ENCODE measurements at regions not wholly inside any gene's neighbourhood (a gene's known extent, or its start where the extent isn't known, plus 50 kb on each side); places are given as distances from the start of the nearest gene placed in this dataset.
"Not testable (repeated sequence)": the region's sequence is repeated elsewhere in the genome, so short reads cannot be mapped to it uniquely, and the experiment has no call there.

DNA sequence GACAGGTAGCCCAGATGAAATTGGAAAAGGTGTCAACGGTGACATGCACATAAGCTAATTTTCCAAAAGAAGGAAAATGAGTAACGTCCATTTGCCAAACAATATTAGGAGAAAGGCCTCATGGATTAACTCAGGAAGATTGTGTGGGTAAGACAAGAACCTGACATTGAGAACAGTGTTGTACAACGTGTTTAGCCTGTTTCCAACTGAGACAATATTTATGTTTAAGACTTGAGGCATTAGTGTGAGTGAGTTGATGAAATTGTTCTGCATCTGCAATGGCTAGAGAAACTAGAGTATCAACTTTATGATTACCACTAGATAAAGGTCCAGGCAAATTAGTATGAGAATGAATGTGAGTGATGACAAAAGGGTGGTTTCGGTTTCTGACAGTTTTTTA lies 191.3 kb upstream of the RAI14 start:
- no peak overlapping the region for H3K4me3 ChIP-seq (ENCODE audit: low read length in 3 of 3)

GRCh38 chr5:34465301-34465700 lies 190.8 kb upstream of the RAI14 start:
- H3K9ac ChIP-seq (ENCODE audit: low read depth in 1 of 3, low read length in 3 of 3); H3K4me3 ChIP-seq (ENCODE audit: low read length in 3 of 3); H3K27ac ChIP-seq (ENCODE audit: low read depth, low read length); H3K27me3 ChIP-seq (ENCODE audit: control insufficient read depth in 3 of 3, insufficient read depth in 3 of 3, low read length in 3 of 3); H3K4me1 ChIP-seq (ENCODE audit: control insufficient read depth in 3 of 3, insufficient read depth in 3 of 3, low read length in 3 of 3); H3K9me3 ChIP-seq (ENCODE audit: control insufficient read depth in 3 of 3, low read length in 3 of 3); H3K36me3 ChIP-seq (ENCODE audit: control insufficient read depth in 3 of 3, insufficient read depth in 3 of 3, low read length in 3 of 3): not testable (repeated sequence)

More for the DNA sequence above, 191.3 kb upstream of the RAI14 start:
- peaks cover 0 to 4% (median 2%) of the 10 kb centered on the region in 3 donors for H3K27me3 ChIP-seq (ENCODE audit: control insufficient read depth in 3 of 3, insufficient read depth in 3 of 3, low read length in 3 of 3)
- no peak overlapping the region for H3K27ac ChIP-seq (ENCODE audit: low read depth, low read length)
- H3K9me3 ChIP-seq (ENCODE audit: control insufficient read depth in 3 of 3, low read length in 3 of 3) = no peaks in the 10 kb centered on the region
- H3K4me1 ChIP-seq (ENCODE audit: control insufficient read depth in 3 of 3, insufficient read depth in 3 of 3, low read length in 3 of 3) = no peaks in the 10 kb centered on the region
- H3K9ac ChIP-seq (ENCODE audit: low read depth in 1 of 3, low read length in 3 of 3) = no peak overlapping the region
- H3K36me3 ChIP-seq (ENCODE audit: control insufficient read depth in 3 of 3, insufficient read depth in 3 of 3, low read length in 3 of 3) = no peaks in the 10 kb centered on the region

GRCh38 chr5:34466519-34467388 lies 189.4 kb upstream of the RAI14 start:
- not testable (repeated sequence) for H3K9ac ChIP-seq (ENCODE audit: low read depth in 1 of 3, low read length in 3 of 3); H3K4me1 ChIP-seq (ENCODE audit: control insufficient read depth in 3 of 3, insufficient read depth in 3 of 3, low read length in 3 of 3); H3K9me3 ChIP-seq (ENCODE audit: control insufficient read depth in 3 of 3, low read length in 3 of 3); H3K27me3 ChIP-seq (ENCODE audit: control insufficient read depth in 3 of 3, insufficient read depth in 3 of 3, low read length in 3 of 3); H3K36me3 ChIP-seq (ENCODE audit: control insufficient read depth in 3 of 3, insufficient read depth in 3 of 3, low read length in 3 of 3); H3K27ac ChIP-seq (ENCODE audit: low read depth, low read length); H3K4me3 ChIP-seq (ENCODE audit: low read length in 3 of 3)

GRCh38 chr5:34467436-34467835 lies 188.7 kb upstream of the RAI14 start:
- no peak overlapping the region for H3K9ac ChIP-seq (ENCODE audit: low read depth in 1 of 3, low read length in 3 of 3)
- no peaks in the 10 kb centered on the region for H3K9me3 ChIP-seq (ENCODE audit: control insufficient read depth in 3 of 3, low read length in 3 of 3)
- peaks cover 0 to 4% (median 2%) of the 10 kb centered on the region in 3 donors for H3K27me3 ChIP-seq (ENCODE audit: control insufficient read depth in 3 of 3, insufficient read depth in 3 of 3, low read length in 3 of 3)
- no peak overlapping the region for H3K27ac ChIP-seq (ENCODE audit: low read depth, low read length)
- H3K4me3 ChIP-seq (ENCODE audit: low read length in 3 of 3) = no peak overlapping the region
- H3K36me3 ChIP-seq (ENCODE audit: control insufficient read depth in 3 of 3, insufficient read depth in 3 of 3, low read length in 3 of 3) = no peaks in the 10 kb centered on the region
- H3K4me1 ChIP-seq (ENCODE audit: control insufficient read depth in 3 of 3, insufficient read depth in 3 of 3, low read length in 3 of 3) = no peaks in the 10 kb centered on the region

GRCh38 chr5:34467984-34468383 lies 188.1 kb upstream of the RAI14 start:
- not testable (repeated sequence) for H3K9ac ChIP-seq (ENCODE audit: low read depth in 1 of 3, low read length in 3 of 3); H3K4me3 ChIP-seq (ENCODE audit: low read length in 3 of 3); H3K4me1 ChIP-seq (ENCODE audit: control insufficient read depth in 3 of 3, insufficient read depth in 3 of 3, low read length in 3 of 3); H3K27me3 ChIP-seq (ENCODE audit: control insufficient read depth in 3 of 3, insufficient read depth in 3 of 3, low read length in 3 of 3); H3K27ac ChIP-seq (ENCODE audit: low read depth, low read length); H3K9me3 ChIP-seq (ENCODE audit: control insufficient read depth in 3 of 3, low read length in 3 of 3); H3K36me3 ChIP-seq (ENCODE audit: control insufficient read depth in 3 of 3, insufficient read depth in 3 of 3, low read length in 3 of 3)

GRCh38 chr5:34469971-34470370 lies 186.2 kb upstream of the RAI14 start:
- Histone ChIP-seq H3K9ac (ENCODE audit: low read depth in 1 of 3, low read length in 3 of 3) (no peak overlapping the region), H3K9me3 (ENCODE audit: control insufficient read depth in 3 of 3, low read length in 3 of 3) (no peaks in the 10 kb centered on the region), H3K4me3 (ENCODE audit: low read length in 3 of 3) (no peak overlapping the region), H3K27ac (ENCODE audit: low read depth, low read length) (no peak overlapping the region), H3K36me3 (ENCODE audit: control insufficient read depth in 3 of 3, insufficient read depth in 3 of 3, low read length in 3 of 3) (no peaks in the 10 kb centered on the region), H3K4me1 (ENCODE audit: control insufficient read depth in 3 of 3, insufficient read depth in 3 of 3, low read length in 3 of 3) (no peaks in the 10 kb centered on the region), H3K27me3 (ENCODE audit: control insufficient read depth in 3 of 3, insufficient read depth in 3 of 3, low read length in 3 of 3) (peaks cover 0 to 4% (median 2%) of the 10 kb centered on the region in 3 donors)

DNA sequence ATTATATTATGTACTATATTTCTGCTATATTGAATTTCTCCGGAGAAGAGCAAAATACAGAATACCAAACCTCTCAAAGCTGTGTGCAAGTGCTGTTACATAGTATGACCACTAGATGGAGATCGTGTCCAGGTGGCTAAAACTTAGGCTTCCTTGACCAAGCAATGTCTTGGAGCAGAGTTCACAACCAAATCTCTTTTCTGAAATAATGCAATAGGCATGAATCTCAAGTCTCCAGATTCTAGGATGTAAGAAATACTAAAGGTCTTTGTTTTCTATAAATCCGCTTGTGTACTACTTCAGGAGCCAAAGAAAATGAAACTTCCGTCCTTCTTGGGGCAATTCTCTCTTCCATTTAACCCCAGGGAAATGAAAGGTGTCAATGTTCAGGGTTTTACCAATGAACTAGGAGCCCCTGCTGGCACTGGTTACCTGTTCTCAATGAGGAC lies 181.5 kb upstream of the RAI14 start:
- Histone ChIP-seq H3K4me3 (ENCODE audit: low read length in 3 of 3) (no peak overlapping the region), H3K9ac (ENCODE audit: low read depth in 1 of 3, low read length in 3 of 3) (no peak overlapping the region), H3K9me3 (ENCODE audit: control insufficient read depth in 3 of 3, low read length in 3 of 3) (no peaks in the 10 kb centered on the region), H3K27ac (ENCODE audit: low read depth, low read length) (no peak overlapping the region), H3K36me3 (ENCODE audit: control insufficient read depth in 3 of 3, insufficient read depth in 3 of 3, low read length in 3 of 3) (no peaks in the 10 kb centered on the region), H3K4me1 (ENCODE audit: control insufficient read depth in 3 of 3, insufficient read depth in 3 of 3, low read length in 3 of 3) (no peaks in the 10 kb centered on the region), H3K27me3 (ENCODE audit: control insufficient read depth in 3 of 3, insufficient read depth in 3 of 3, low read length in 3 of 3) (peaks cover 3 to 16% (median 12%) of the 10 kb centered on the region in 3 donors)

DNA sequence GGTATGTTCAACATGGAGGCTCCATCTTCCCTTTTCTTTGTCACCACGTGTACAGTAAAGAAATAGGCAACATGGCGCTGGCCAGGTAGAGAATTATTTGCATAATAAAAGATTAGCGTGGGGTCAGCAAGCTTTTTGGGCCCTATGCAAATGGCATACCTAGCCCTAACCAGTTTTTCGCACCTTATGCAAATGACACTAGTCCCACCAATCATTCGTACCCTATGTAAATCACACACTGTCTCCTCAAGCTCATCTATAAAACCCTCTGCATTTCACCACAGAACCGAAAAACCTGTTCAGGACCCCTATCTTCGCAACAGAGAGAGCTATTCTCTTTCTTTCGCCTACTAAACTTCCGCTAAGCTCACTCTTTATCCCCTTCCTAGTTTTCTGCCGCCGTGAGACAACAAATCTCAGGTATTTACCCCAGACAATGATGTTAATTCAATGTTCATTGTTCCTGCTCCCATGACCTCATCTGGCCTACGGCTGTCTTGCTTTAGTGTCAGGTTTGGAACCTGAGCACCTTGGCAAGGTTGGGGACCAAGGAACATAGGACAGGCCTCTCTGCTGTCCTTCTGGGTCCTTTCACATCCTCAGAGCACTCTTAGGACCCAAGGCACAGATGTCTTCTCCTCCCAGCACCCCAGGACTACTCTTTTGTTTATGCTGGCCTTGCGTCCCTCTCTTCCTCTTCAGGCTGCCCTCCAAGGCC lies 180.7 kb upstream of the RAI14 start:
- no peaks in the 10 kb centered on the region for H3K9me3 ChIP-seq (ENCODE audit: control insufficient read depth in 3 of 3, low read length in 3 of 3)
- no peaks in the 10 kb centered on the region for H3K4me1 ChIP-seq (ENCODE audit: control insufficient read depth in 3 of 3, insufficient read depth in 3 of 3, low read length in 3 of 3)
- no peak overlapping the region for H3K9ac ChIP-seq (ENCODE audit: low read depth in 1 of 3, low read length in 3 of 3)
- H3K36me3 ChIP-seq (ENCODE audit: control insufficient read depth in 3 of 3, insufficient read depth in 3 of 3, low read length in 3 of 3) = no peaks in the 10 kb centered on the region
- no peak overlapping the region for H3K4me3 ChIP-seq (ENCODE audit: low read length in 3 of 3)
- H3K27ac ChIP-seq (ENCODE audit: low read depth, low read length) = no peak overlapping the region
- peaks cover 3 to 16% (median 12%) of the 10 kb centered on the region in 3 donors for H3K27me3 ChIP-seq (ENCODE audit: control insufficient read depth in 3 of 3, insufficient read depth in 3 of 3, low read length in 3 of 3)

GRCh38 chr5:34476941-34477565 lies 179.1 kb upstream of the RAI14 start:
- no peak overlapping the region for H3K27ac ChIP-seq (ENCODE audit: low read depth, low read length)
- no peaks in the 10 kb centered on the region for H3K9me3 ChIP-seq (ENCODE audit: control insufficient read depth in 3 of 3, low read length in 3 of 3)
- no peak overlapping the region for H3K9ac ChIP-seq (ENCODE audit: low read depth in 1 of 3, low read length in 3 of 3)
- no peaks in the 10 kb centered on the region for H3K4me1 ChIP-seq (ENCODE audit: control insufficient read depth in 3 of 3, insufficient read depth in 3 of 3, low read length in 3 of 3)
- H3K36me3 ChIP-seq (ENCODE audit: control insufficient read depth in 3 of 3, insufficient read depth in 3 of 3, low read length in 3 of 3) = no peaks in the 10 kb centered on the region
- no peak overlapping the region for H3K4me3 ChIP-seq (ENCODE audit: low read length in 3 of 3)
- H3K27me3 ChIP-seq (ENCODE audit: control insufficient read depth in 3 of 3, insufficient read depth in 3 of 3, low read length in 3 of 3) = peaks cover 3 to 16% (median 12%) of the 10 kb centered on the region in 3 donors

Measured in skeletal muscle tissue (tissue), 3 donors.